ENCODE measurements at regions not wholly inside any gene's neighbourhood (a gene's known extent, or its start where the extent isn't known, plus 50 kb on each side); places are given as distances from the start of the nearest gene placed in this dataset.

DNA sequence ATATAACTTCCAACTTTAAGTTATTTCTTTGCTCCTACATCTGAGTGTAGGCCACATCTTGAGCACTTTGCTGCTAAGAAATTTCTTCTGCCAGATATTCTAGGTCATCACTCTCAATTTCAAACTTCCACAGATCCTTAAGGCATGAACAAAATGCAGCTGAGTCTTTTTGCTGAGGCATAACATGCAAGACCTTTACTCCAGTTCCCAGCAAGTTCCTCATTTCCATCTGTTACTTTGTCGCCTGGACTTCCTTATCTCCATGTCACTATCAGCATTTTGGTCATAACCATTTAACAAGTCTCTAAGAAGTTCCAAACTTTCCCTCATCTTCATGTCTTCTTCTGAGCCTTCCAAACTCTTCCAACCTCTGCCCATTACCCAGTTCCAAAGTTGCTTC, 1077.3 kb upstream of the TMEFF2 start:
- TF ChIP-seq ZNF510 (tag by site-specific recombination; IDR thresholded peaks at IDR 0.05; ENCODE audit: insufficient replicate concordance): no peak
- TF ChIP-seq ZNF324 (tag by site-specific recombination; IDR thresholded peaks at IDR 0.05): no peak
- TF ChIP-seq, protein P1, sequence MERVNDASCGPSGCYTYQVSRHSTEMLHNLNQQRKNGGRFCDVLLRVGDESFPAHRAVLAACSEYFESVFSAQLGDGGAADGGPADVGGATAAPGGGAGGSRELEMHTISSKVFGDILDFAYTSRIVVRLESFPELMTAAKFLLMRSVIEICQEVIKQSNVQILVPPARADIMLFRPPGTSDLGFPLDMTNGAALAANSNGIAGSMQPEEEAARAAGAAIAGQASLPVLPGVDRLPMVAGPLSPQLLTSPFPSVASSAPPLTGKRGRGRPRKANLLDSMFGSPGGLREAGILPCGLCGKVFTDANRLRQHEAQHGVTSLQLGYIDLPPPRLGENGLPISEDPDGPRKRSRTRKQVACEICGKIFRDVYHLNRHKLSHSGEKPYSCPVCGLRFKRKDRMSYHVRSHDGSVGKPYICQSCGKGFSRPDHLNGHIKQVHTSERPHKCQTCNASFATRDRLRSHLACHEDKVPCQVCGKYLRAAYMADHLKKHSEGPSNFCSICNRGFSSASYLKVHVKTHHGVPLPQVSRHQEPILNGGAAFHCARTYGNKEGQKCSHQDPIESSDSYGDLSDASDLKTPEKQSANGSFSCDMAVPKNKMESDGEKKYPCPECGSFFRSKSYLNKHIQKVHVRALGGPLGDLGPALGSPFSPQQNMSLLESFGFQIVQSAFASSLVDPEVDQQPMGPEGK (tag by site-specific recombination; IDR thresholded peaks at IDR 0.05): no peak
- no peak for TF ChIP-seq TCF7L2 (IDR thresholded peaks at IDR 0.05; ENCODE audit: borderline replicate concordance, low read depth, low read length)
- TF ChIP-seq, protein P2, sequence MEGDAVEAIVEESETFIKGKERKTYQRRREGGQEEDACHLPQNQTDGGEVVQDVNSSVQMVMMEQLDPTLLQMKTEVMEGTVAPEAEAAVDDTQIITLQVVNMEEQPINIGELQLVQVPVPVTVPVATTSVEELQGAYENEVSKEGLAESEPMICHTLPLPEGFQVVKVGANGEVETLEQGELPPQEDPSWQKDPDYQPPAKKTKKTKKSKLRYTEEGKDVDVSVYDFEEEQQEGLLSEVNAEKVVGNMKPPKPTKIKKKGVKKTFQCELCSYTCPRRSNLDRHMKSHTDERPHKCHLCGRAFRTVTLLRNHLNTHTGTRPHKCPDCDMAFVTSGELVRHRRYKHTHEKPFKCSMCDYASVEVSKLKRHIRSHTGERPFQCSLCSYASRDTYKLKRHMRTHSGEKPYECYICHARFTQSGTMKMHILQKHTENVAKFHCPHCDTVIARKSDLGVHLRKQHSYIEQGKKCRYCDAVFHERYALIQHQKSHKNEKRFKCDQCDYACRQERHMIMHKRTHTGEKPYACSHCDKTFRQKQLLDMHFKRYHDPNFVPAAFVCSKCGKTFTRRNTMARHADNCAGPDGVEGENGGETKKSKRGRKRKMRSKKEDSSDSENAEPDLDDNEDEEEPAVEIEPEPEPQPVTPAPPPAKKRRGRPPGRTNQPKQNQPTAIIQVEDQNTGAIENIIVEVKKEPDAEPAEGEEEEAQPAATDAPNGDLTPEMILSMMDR (tag by site-specific recombination; IDR thresholded peaks at IDR 0.05): no peak
- TF ChIP-seq, protein P3, sequence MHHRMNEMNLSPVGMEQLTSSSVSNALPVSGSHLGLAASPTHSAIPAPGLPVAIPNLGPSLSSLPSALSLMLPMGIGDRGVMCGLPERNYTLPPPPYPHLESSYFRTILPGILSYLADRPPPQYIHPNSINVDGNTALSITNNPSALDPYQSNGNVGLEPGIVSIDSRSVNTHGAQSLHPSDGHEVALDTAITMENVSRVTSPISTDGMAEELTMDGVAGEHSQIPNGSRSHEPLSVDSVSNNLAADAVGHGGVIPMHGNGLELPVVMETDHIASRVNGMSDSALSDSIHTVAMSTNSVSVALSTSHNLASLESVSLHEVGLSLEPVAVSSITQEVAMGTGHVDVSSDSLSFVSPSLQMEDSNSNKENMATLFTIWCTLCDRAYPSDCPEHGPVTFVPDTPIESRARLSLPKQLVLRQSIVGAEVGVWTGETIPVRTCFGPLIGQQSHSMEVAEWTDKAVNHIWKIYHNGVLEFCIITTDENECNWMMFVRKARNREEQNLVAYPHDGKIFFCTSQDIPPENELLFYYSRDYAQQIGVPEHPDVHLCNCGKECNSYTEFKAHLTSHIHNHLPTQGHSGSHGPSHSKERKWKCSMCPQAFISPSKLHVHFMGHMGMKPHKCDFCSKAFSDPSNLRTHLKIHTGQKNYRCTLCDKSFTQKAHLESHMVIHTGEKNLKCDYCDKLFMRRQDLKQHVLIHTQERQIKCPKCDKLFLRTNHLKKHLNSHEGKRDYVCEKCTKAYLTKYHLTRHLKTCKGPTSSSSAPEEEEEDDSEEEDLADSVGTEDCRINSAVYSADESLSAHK (tag by site-specific recombination; IDR thresholded peaks at IDR 0.05): no peak
- TF ChIP-seq, protein P4, sequence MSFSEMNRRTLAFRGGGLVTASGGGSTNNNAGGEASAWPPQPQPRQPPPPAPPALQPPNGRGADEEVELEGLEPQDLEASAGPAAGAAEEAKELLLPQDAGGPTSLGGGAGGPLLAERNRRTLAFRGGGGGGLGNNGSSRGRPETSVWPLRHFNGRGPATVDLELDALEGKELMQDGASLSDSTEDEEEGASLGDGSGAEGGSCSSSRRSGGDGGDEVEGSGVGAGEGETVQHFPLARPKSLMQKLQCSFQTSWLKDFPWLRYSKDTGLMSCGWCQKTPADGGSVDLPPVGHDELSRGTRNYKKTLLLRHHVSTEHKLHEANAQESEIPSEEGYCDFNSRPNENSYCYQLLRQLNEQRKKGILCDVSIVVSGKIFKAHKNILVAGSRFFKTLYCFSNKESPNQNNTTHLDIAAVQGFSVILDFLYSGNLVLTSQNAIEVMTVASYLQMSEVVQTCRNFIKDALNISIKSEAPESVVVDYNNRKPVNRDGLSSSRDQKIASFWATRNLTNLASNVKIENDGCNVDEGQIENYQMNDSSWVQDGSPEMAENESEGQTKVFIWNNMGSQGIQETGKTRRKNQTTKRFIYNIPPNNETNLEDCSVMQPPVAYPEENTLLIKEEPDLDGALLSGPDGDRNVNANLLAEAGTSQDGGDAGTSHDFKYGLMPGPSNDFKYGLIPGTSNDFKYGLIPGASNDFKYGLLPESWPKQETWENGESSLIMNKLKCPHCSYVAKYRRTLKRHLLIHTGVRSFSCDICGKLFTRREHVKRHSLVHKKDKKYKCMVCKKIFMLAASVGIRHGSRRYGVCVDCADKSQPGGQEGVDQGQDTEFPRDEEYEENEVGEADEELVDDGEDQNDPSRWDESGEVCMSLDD (tag by site-specific recombination; IDR thresholded peaks at IDR 0.05): no peak
- TF ChIP-seq, protein P5, sequence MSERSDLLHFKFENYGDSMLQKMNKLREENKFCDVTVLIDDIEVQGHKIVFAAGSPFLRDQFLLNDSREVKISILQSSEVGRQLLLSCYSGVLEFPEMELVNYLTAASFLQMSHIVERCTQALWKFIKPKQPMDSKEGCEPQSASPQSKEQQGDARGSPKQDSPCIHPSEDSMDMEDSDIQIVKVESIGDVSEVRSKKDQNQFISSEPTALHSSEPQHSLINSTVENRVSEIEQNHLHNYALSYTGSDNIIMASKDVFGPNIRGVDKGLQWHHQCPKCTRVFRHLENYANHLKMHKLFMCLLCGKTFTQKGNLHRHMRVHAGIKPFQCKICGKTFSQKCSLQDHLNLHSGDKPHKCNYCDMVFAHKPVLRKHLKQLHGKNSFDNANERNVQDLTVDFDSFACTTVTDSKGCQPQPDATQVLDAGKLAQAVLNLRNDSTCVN (tag by site-specific recombination; optimal IDR thresholded peaks at IDR 0.05): no peak
- no peak for TF ChIP-seq BCL11A (tag by site-specific recombination; IDR thresholded peaks at IDR 0.05; ENCODE audit: low read depth)
